Activated T-helper 1 cell treated with Interleukin-2 at 50 U/mL for 16 hours (primary cell): ENCODE measurements at regions not wholly inside any gene's neighbourhood (a gene's known extent, or its start where the extent isn't known, plus 50 kb on each side); places are given as distances from the start of the nearest gene placed in this dataset.

Source experiments
- DNase-seq: peaks from one replicate; pipeline ENCODE4 v3.0.0-alpha.2; 2020; ENCODE audit warnings: low read depth

DNA sequence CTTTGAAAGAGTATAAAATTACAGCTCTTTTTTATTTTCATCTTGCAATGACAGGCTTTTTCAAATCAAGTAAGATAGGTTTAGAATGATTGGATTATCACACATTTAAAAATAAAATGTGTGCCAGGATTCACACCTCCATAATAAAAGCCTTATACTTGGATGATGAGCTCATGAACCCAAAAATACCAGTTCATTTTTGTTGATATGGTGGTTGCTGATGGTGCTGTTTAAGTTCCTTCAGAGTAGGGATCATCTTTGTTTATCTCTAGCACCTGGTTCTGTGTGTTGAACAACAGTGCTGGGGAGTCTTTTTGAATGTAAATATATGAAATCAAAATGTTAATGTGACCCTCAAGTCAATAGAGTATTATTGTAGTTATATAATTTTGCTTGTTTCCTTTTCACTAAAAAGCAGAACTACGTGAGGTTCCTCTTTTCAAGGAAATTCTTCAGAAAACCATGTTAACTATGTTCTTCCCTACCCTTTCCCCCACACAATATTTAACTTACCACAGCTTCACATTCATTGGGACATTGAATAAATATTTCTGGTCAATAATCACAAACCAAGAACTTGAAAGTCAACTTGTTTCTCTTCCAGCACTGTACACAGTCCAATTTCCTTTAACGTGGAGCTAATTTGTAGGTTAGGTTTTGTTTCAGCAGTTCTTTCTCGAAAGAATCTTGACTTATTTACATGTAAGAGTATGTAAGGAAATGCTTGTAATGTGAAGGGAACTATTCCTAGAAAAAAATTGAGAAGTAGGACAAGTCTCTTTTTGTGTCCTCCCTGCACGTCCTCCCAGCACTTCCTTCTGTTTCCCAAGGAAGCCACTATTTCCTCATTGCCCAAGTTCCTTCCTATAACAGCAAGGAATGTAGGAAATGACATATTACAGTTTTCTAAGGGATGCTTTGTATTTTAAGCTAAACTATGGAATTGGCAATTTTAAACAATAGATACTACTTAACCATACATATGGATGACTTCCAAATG lies 945.9 kb upstream of the CITED2 start:
- DNase-seq, result no peak

DNA sequence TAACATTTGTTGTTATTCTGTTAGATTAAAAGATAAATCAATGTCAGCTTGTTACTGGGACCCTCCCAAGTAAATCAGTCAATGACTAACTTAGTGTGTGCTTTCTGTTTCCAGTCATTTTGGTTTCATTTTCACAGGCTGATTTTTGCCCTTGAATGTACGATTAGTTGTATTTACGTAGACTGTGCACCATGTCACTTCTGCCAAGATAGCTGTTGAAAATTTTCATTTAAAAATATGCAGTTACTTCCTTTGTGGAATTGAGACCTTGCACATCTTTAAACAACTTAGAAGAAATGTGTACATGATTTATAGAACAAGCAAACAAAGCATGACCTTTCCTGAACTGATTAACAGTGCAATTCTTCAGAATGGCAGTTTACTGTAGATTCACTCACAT lies 944.8 kb upstream of the CITED2 start:
- no peak for DNase-seq

DNA sequence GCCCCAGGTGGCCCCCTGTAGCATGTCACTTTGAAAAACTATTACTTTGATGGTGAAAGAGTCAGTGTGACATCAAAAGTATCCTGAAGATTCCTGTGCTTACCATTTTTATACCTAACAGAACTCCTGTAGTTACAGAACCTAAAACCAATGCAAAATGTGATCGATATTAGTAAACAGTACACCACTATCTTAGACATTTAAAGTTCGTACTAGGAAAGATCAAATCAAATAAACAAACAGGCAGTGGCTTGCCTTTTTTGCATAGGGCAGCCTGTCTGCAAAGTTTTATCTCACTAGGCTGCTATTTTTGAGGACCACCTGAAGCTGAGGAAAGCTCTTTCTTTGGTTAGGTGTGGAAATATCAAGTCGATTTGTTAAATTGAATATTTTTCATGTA lies 944.0 kb upstream of the CITED2 start:
- DNase-seq, result no peak

DNA sequence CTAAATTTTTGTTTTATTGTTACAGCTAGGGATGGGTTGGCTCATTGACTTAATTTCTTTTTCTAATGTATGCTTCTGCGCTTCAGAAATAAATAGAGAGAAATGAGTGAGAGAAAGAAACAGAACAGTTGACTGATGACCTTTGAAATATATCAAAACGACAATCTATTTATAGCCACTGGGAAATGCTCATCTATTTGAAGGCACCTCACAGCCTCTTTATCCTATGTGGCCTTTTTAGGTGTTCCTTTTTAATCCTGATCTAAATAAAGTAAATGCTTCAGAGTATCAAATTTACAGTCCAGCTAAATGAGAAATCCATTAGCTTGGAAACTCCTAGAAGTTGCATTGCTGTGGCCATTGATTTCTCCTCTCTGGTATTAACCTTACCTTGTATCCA lies 943.5 kb upstream of the CITED2 start:
- no peak for DNase-seq

DNA sequence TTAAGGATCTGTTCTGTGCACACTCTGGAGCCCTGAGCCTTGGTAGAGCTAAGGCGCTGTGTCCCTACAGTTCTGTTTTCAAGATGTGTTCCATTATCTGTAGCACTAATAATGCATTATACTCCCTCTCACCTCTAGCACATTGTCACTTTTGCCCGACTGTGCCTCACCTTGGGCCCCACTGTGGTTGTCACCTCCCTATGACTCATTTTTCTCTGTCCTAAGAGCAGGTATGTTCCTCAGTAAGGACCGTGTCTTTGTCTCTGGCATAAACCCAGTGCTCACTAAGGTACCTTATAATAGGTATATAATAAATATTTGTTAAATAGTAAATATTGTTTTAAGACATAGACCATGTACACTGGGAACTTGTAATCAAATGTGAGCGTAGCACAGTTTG lies 942.5 kb upstream of the CITED2 start:
- no peak for DNase-seq

DNA sequence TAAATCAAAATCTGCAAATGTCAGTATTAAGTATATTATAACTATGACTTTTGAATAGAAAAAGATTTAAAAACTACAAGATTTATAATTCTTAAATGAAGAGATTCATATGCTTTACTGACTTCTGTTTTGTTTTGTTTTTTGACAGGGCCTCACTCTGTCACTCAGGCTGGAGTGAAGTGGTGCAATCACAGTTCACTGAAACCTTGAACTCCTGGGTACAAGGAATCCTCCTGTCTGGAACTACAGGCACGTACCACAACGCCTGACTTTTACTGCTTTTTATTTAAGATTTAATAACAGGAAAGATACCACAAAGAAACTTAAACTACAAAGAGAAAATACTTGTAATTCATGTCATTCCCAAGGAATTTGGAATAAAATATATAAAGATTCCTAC lies 940.2 kb upstream of the CITED2 start:
- no peak for DNase-seq

DNA sequence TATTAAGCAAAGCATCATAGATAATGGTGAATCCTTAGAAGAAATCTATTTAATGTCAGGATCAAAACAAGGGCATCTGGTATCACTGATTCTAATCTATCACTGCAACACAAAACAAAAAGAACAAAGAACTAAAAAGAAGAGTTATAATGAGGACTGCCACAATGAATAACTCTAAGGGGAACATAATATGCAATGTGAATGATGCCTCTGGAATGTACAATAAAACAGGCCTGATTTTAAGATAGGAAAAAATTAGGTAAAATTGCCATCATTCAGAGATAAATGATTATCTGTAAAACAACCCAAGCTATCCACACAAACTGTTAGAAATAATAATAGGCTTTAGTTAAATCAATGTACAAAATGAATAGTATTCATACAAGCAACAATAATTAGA lies 936.7 kb upstream of the CITED2 start:
- DNase-seq, result no peak

DNA sequence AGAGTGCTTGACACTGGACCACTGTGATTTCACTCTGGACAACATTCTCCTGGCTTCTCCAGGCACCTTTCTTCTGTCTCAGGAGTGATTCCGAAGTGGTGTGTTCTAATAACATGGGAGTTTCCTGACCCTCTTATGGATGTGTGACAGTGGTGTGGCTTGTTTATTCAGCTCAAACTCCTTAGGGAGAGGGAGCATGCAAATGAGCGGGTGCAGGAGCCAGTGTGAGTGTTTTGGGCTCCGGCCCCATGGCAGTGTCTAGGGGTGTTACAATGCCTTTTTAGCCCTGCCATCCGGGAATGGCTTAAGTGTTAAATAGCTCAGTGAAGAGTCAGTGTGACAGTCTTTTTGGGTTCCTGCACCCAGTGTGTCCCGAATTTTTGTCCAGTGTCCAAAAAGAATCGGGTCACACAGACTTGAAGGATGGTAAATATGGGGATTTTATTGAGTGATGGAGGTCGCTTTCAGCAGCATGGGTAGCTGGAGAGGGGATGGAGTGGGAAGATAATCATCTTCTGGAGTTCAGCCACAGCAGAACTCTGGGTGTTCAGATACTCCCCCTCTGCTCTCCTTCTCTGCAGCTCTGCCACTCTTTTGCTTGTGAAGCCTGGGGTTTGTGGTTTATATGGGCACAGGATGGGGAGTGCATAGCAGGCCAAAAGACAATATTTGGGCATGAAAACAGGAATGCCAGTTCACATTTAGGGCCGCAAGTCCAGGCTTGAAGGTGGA lies 928.9 kb upstream of the CITED2 start:
- DNase-seq, result no peak

DNA sequence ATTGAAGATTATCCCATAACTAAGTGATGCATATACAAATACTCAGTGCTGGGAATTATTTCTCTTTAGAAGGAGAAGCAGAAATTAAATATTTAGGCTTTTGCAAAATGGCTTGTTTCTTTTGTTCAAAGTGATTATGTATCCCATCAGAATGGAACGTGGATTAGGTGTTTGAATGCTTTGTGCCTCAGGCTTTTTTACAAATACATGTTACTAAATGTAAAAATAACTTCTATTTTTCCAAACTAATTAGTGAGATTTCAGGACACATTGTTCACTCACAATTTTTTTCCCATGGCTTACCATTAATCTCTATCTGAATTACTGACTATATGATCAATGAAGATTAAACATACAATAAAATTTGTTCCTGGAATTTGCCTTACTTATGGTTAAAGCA lies 925.9 kb upstream of the CITED2 start:
- no peak for DNase-seq

DNA sequence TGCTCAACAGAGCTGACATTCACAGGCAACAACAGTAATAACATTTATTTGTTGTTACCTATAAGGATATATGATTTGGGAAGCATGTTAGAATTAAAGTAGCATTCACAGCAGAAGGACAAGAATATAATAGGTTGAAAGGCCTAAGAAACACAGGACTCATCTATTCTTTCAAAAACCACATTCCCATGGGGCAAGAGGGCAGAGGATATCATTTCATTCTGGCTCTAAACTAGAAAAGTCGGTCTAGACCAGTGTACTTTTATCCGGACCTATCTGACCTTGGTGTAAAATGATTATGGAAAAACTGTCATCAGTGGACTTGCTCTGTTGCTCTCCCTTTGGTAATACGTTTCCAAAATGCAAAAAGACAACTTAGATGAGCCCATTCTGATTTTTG lies 914.7 kb upstream of the CITED2 start:
- DNase-seq, result no peak

DNA sequence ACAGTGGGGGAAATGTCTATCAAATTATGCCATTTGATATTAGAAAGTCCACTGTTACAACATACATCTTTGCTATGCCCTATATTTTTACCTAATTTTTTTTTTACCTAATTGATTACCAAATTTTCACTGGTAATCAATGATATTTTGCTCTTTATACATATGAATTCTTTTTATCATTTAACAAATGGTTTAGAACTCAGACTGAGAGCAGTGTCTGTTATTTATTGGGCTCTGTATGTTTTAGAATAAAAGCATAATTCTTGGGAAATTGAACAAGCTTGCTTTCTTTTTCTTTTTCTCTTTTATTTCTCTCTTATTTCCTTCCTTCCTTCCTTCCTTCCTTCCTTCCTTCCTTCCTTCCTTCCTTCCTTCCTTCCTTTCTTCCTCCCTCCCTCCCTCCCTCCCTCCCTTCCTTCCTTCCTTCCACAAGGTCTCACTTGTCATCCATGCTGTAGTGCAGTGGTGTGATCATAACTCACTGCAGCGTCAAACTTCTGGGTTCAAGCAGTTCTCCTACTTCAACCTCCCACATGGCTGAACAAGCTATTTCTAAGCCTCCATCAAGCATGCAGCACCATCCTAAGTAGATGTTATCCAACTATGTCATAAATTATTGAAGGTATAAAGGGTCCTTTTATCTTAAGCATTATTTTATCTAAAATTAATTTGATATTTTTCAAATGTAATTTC lies 911.7 kb upstream of the CITED2 start:
- no peak for DNase-seq

DNA sequence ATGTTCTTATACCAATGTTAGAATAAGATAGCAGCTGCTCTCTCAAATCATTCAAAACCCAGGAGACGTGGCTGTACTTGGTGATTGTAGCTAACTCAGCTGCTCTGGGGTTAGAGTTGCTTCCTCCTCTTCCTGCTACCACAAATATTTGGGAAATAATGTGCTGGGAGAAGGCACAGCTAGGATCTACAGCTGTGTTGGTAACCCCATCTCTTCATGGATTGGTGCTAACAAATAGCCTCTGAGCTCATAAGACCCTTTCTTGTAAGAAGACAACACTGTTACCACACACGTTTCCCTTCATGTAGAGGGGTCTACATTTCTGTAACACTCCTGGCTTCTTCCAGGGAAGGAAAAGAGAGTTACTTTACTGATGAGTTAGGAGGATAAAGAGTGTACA lies 911.0 kb upstream of the CITED2 start:
- DNase-seq, result no peak

DNA sequence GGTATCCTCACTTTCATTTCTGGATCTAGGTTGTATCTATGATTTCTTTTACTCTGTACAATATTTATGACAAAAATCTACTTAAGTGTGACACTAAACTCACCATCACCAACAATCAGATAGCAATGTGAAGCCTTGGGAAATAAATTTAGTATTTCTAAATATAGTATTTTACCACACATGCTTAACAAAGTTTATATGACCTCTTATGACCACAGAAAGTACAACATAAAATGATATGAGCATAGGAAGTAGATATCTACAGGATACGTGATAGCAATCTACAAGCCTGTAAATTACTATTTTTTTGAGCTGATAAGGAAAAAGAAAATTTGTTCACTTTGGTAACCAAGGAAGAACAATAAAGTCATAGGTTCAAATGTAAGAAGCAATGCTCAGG lies 910.4 kb upstream of the CITED2 start:
- DNase-seq, result no peak

DNA sequence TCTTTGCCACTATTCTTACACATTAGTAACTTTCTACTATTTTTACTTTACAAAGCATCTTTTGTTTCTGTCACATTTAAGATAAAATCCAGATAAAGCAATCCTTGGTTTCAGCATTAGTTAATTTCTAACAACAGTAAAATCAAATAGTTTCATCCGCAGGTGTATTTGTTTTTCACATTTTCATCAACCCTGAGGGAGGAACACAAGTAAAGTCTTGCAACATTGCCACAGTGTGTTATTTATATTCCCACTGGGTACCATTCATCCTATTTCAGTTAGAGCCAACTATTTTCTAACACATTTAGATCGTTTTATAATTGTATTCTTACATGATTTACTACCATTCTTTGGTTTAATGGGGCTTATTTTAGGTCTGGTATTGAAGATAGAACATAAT lies 908.7 kb upstream of the CITED2 start:
- no peak for DNase-seq

DNA sequence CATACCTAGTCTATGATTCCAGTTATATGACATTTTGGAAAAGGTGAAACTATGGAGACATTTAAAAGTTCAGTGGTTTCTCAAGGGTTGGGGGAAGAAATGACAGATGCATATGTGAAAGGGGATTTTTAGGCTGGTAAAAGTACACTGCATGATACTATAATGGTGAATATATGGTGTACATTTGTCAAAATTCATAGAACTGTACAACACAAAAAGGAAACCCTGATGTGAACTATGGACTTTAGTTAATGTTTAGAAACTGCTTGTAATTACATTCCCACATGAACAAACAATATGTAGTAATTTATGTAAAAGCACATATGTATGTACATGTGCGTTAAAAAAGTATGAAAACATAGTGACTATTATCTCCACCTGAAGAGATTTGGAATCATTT lies 907.3 kb upstream of the CITED2 start:
- DNase-seq, result no peak

DNA sequence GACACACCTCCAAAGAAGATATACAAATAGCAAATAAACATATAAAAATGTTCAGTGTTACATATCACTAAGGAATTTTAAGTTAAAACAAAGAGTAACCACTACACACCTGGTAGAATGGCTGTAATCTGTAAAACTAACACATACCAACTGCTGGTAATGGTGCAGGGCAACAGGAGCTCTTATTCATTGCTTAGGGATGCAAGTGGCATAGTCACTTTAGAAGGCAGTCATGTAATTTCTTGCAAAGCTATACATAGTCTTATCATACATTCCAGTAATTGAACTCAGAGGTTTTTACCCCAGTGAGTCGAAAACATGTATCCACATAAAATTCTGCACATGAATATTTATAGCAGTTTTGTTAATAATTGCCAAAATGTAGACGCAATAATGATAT lies 906.8 kb upstream of the CITED2 start:
- no peak for DNase-seq

DNA sequence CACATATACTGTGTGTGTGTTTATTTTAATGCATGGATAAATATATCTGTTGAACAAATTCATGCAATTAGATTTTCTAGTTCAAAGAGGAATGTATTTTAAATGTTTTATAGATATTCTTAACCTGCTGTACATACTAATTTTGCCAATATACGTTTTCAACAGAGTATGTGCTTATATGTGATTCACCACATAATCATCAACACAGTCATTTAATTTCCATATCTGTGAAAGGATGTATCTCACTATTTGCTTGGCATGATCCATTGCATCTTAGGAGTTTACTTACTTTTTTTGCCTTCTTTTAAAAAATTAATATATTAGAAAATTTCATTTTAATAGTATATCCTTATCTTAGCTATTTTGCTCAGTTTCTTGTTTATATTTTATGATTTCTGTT lies 902.3 kb upstream of the CITED2 start:
- no peak for DNase-seq

DNA sequence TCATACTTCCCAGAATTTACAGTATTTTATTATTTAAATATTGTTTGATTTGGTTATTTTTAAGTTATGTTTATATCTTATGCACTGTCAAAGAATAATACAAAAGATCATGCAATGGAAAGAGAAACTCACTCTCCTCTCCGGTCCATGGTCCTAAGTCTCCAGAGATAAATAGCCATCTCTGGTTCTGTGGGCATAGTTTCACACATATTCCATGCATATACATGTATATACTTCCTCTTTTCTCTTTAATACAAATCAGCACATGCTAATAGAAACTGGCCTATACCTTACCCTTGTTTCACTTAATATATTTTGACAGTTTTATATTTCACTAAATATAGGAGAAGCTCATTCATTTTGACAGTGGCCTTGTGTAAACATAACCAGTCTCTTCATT lies 901.7 kb upstream of the CITED2 start:
- DNase-seq, result no peak

DNA sequence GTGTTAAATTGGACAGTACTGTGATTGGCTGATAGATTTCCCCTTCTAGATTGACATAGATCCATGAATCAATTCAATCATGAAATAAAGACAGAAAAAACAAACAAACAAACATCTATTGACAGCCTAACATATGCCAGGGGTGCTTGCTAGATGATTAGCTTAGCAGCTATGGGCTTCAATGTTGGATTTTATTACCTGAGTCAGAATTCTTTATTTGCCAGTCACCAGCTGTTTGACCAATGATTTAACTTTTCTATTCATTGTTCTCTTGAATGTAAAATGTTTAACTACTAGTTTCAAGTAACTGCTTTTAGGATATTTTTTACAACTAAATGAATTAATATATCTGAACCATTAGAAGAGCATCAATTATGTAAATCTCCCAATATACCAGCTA lies 901.3 kb upstream of the CITED2 start:
- no peak for DNase-seq

DNA sequence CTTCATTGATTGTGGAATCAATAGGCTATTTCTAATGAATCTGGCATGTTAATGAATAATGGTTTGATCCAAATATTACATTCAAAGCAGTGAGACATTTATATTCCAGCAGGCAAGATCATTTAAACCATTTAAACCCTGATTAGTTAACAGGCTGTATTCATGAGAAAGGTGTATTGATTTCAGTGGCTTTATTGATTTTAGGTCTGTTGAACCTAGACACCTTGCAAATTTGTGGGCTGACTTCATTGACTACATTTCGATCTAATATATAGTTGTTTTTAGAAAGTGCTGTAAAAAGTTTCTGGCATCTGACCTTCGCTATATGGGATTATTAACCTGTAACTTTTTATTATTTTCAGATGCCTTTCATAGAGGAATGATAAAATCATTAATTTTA lies 900.1 kb upstream of the CITED2 start:
- no peak for DNase-seq

DNA sequence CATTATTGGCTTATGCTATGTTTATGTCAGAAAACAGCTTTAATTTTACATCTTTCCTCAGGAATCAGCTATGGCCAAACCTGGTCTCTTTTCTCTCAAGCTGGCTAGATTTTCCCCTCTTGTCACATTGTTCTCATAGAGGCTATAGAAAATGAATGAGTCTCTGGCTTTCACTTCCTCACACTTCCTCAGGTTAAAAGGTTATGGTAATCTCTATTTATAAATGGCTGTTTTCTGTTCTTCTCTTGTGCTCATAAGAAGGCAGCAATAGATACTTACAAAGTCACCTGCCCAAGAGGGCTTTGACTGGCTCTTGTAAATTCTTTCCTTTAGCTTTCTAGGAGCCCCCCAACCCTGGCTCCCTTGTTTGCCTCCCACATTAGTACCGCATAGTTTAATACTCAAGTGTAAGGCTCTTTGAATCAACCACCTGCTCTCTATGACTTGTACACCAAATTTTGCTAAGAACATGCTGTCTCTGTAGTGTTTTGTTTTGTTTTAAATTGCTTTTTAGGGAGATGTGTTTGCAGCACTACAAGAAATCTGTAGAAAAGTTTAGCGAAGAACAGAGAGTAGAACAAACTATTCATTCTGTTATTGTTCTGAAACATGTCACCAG lies 897.4 kb upstream of the CITED2 start:
- DNase-seq, result no peak

DNA sequence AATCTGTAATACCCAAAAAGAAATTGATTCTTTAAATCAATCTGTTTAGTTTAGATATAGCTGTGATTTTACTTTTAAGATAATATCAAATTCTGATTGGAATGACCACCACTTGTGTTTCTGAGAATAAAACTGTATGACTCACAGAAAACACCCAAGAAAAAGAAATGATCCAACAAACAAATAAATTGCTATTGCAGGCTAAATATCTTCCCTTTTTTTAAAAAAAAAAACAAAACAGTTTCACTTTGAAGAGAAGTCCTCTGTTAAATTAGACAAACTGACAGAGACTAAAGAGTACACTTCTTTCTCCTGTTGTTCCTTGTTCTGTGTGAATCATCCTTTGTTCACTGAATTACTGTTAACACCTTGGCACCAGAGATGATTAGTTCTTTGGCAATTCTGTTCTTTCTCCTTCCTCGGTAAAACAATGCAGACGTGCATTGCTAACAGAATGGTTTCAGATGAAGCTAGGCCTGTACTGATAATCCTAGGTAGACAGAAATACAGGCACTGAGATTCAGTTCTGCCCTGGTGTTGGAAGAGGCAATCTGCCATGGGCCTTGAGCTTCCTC lies 895.2 kb upstream of the CITED2 start:
- DNase-seq, result no peak
